ENCODE measurements at regions not wholly inside any gene's neighbourhood (a gene's known extent, or its start where the extent isn't known, plus 50 kb on each side); places are given as distances from the start of the nearest gene placed in this dataset.

DNA sequence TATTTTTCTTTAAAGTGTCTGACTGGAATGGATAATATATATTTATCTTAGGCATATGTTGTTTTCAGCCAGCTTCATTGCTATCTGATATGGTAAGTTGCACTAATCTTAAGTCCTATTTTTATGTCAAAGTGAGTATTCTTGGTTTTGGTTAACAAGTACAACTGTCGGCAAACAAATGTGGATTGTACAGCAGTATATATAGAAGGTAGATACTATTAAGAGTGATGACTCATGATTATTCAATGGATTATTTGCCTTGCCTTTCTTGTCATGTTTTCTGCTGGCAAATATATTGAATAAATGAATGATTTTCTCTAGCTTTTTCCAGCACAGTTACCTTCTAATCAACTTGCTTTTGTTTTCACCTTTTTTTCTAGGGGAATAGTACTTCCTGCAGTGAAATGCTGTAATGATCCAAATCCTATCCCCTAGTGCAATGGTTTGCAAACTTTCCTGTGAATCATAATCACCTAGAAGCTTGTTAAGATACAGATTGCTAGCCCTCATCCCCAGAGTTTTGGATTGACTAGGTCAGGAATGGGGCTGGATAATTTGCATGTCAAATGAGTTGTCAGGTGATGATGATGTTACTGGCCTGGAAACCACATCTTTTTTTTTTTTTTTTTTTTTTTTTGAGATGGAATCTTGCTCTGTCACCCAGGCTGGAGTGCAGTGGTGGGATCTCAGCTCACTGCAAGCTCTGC lies 60.8 kb upstream of the ARRDC3 start:
- no peaks in the 10 kb centered on the region for H3K9me3 ChIP-seq
- no peaks in the 10 kb centered on the region for H3K36me3 ChIP-seq (ENCODE audit: low read depth)
- peaks cover 3% of the 10 kb centered on the region for H3K4me1 ChIP-seq (ENCODE audit: low read depth)
- DNase-seq (no peak), ATAC-seq (no peak)
- H3K4me3 ChIP-seq = no peak overlapping the region
- TF ChIP-seq, protein P1, sequence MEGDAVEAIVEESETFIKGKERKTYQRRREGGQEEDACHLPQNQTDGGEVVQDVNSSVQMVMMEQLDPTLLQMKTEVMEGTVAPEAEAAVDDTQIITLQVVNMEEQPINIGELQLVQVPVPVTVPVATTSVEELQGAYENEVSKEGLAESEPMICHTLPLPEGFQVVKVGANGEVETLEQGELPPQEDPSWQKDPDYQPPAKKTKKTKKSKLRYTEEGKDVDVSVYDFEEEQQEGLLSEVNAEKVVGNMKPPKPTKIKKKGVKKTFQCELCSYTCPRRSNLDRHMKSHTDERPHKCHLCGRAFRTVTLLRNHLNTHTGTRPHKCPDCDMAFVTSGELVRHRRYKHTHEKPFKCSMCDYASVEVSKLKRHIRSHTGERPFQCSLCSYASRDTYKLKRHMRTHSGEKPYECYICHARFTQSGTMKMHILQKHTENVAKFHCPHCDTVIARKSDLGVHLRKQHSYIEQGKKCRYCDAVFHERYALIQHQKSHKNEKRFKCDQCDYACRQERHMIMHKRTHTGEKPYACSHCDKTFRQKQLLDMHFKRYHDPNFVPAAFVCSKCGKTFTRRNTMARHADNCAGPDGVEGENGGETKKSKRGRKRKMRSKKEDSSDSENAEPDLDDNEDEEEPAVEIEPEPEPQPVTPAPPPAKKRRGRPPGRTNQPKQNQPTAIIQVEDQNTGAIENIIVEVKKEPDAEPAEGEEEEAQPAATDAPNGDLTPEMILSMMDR (IDR thresholded peaks at IDR 0.05) = no peak
- intact Hi-C loops (cut with DNase I, micrococcal nuclease) = no loop called here

GRCh38 chr5:91443023-91443422 lies 59.9 kb upstream of the ARRDC3 start:
- TF ChIP-seq, protein P1 (IDR thresholded peaks at IDR 0.05) = no peak
- Histone ChIP-seq H3K4me1 (ENCODE audit: low read depth) (peaks cover 3% of the 10 kb centered on the region), H3K4me3 (no peak overlapping the region), H3K36me3 (ENCODE audit: low read depth) (no peaks in the 10 kb centered on the region), H3K9me3 (no peaks in the 10 kb centered on the region)
- DNase-seq = no peak
- ATAC-seq = no peak
- intact Hi-C loops (cut with DNase I, micrococcal nuclease) = no loop called here

DNA sequence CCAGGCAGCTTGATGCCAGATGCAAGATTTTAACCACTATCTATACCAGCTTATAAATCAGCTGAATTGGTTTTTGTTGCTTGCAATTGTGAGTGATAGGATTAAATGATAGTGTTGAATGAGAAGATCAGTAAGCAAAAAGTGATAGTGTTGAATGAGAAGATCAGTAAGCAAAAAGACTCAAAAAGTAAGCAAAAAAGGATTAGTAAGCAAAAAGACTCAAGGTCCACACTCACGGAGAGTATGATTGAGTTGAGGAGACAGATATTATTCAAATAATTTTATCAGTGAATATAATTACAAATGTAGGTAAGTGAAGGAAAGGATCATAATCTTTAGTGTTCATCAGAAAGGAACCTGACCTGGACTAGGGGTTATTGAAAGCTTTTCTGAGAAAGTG lies 58.0 kb upstream of the ARRDC3 start:
- Histone ChIP-seq H3K4me3 (no peak overlapping the region), H3K36me3 (ENCODE audit: low read depth) (no peaks in the 10 kb centered on the region), H3K9me3 (no peaks in the 10 kb centered on the region), H3K4me1 (ENCODE audit: low read depth) (peaks cover 3% of the 10 kb centered on the region)
- intact Hi-C loops (cut with DNase I, micrococcal nuclease) = no loop called here
- TF ChIP-seq, protein P1 (IDR thresholded peaks at IDR 0.05) = no peak
- ATAC-seq = no peak
- no peak for DNase-seq

DNA sequence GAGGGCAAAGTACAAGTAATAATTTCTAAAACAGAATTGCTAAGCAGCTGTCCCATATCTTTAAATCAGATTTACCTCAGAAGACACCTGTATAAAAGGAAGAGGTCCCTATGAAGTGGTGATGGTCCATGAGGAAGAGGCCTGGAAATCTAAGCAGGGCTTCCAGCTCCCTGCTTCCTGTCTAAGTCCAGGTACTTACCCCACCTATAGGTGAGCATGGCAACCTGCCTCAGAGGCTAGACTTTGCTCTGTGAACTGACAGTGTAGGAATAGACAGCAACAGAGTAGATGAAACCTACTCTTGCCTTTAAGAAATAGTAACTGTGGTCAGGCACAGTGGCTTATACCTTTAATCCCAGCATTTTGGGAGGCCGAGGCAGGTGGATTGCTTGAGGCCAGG lies 55.8 kb upstream of the ARRDC3 start:
- TF ChIP-seq, protein P1 (IDR thresholded peaks at IDR 0.05) = no peak
- H3K36me3 ChIP-seq (ENCODE audit: low read depth) = no peaks in the 10 kb centered on the region
- ATAC-seq (peak; percentile 96), DNase-seq (peak in 2 of 3 donors; percentile 24 to 53)
- H3K4me3 ChIP-seq = no peak overlapping the region
- H3K9me3 ChIP-seq = no peaks in the 10 kb centered on the region
- peaks cover 3% of the 10 kb centered on the region for H3K4me1 ChIP-seq (ENCODE audit: low read depth)
- intact Hi-C loops (cut with DNase I, micrococcal nuclease) = no loop called here

DNA sequence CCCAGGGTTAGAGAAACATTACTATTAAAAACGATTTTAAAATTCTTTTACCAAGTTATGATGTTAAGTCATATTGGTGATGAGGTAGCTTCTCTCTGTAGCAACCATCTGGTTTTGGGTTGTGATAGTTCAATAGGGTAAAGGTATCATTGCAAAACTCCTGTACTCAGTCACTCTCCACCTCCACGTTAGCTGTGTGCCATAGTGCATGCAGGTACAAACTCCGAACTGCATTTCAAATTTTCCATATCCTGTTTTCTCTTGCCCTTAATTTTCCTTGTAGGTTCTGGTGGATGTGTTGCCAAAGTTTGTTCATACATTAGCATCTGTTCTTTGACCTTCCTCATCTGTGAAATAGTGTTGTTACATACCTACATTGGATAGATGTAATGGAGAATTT lies 53.1 kb upstream of the ARRDC3 start:
- DNase-seq (no peak), ATAC-seq (no peak)
- Histone ChIP-seq H3K4me3 (no peak overlapping the region), H3K36me3 (ENCODE audit: low read depth) (no peaks in the 10 kb centered on the region), H3K9me3 (no peaks in the 10 kb centered on the region), H3K4me1 (ENCODE audit: low read depth) (peaks cover 3% of the 10 kb centered on the region)
- TF ChIP-seq, protein P1 (IDR thresholded peaks at IDR 0.05) = no peak
- intact Hi-C loops (cut with DNase I, micrococcal nuclease) = no loop called here

DNA sequence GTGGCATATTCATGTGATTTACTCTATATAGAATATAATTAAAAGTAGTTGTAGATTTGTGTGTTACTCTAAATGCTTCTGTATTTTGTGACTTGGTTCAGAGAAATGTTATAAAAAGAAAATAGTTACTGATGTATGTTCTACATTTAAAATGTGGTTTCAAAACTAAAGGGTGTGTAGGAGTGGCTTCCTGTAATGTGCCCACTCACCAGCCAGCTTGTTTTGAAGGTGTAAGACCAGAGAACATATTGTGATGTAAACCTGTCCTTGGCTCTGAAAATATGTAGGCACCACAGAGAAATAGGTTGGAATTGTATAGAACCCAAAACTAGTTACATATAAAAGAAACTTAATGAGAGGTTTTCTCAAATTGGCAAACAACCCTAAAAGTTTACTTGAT lies 51.2 kb upstream of the ARRDC3 start:
- H3K4me3 ChIP-seq = no peak overlapping the region
- ATAC-seq (peak; percentile 46), DNase-seq (no peak)
- peaks cover under 1% of the 10 kb centered on the region for H3K4me1 ChIP-seq (ENCODE audit: low read depth)
- TF ChIP-seq, protein P1 (IDR thresholded peaks at IDR 0.05) = no peak
- H3K36me3 ChIP-seq (ENCODE audit: low read depth) = no peaks in the 10 kb centered on the region
- no peaks in the 10 kb centered on the region for H3K9me3 ChIP-seq
- intact Hi-C loops (cut with DNase I, micrococcal nuclease) = no loop called here

All from mucosa of descending colon (tissue), 3 donors.